Umbilical cord (tissue), 1 donor: ENCODE measurements at regions not wholly inside any gene's neighbourhood (a gene's known extent, or its start where the extent isn't known, plus 50 kb on each side); places are given as distances from the start of the nearest gene placed in this dataset.
A peak's percentile ranks its signal among the peaks of the same experiment; 100 is the strongest.
"Not testable (repeated sequence)": the region's sequence is repeated elsewhere in the genome, so short reads cannot be mapped to it uniquely, and the experiment has no call there.

Experiments
- DNase-seq: peaks from one replicate; pipeline ENCODE4 v3.0.0-alpha.2; 2015; ENCODE audit warnings: low spot score

DNA sequence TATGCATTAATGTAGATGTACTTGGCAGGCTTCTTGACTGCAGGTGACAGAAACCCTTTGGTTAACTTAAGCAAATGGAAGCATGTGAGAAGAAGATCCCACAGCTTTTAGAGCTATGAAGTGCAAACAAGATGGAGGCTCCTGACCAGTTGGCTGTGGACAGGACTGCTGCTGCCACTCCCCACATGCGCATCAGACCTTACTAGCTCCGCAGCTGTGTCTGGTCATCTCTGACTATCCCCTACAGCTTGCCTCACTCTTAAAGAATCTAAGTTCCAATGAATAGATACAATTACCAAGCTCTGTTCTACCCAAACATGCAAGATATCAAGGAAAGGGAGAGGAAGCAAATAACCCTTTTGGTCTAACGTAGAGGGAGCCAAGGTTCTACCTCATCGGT lies 587.6 kb downstream of the DSC3 start:
- DNase-seq = no peak

DNA sequence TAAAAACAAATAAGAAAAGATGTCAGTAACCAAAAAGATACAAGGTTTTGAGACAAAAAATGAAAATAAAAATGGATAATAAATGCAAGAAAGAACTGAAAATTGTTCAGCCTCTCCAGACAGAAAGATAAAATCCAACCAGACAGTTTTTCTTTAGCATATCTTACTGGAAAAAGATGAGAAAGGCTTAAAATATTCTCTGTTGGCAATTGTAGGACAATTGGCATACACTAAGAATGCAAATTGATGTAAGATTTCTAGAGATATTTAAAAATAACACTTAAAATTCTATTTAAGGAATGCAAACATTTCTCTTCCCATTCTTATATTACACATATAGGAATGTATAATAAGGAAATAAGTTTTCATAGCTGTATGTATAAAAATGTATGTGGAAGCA lies 590.6 kb downstream of the DSC3 start:
- peak; percentile 49 for DNase-seq

DNA sequence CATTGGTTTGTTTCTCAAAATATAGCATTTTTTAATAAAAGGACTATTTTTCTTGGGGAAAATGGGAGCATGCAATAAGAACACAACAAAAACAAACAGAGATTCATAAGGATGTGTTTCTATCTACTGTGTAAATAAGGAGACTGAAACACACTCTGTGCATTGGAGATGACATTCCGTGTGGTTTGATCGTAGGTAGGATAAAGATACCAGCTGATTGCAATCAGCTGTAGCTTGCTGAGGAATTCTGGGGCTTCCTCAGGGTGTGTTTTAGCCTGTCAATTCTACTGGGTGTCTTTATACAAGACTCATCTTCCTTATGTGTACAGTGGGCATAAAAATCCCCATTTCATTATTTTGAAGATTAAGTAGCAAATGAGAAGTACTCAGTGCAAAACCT lies 591.6 kb downstream of the DSC3 start:
- DNase-seq = no peak

DNA sequence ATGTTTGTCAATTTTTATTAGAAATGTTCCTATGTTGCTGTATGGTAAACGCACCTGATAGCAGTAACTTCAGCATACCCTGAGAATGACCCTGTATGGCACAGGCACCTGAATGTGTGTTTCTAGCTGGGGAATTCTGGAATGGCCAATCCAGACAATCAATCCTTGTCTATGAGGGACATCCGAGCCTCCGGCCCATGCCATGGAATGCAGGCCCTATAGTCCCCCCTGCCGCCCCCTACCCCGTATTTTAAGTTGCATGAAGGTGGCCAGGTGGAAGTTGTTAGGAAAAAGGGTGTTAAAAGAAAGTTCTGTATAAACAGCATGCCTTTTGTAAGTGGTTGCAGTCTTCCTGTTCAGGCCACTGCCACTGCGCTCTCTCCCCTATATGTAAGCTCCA lies 595.9 kb downstream of the DSC3 start:
- DNase-seq = no peak

DNA sequence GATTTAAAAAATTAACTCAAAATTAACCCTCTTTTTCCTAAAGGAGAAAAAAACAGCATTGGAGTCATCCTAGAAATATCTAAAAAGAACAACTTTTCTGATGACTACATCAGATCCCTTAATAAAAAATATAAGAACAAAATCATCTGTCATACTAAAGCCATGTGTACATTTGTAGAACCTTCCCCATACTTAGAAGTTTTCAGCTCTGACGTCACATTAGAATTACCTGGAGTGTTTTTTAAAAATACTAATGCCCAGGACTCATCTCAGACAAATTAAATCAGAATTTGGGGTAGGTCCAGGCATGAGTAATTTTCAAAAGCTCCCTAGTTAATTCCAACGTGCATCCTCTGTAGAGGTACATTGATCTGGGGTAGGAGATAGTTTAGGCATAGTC lies 598.0 kb downstream of the DSC3 start:
- no peak for DNase-seq

DNA sequence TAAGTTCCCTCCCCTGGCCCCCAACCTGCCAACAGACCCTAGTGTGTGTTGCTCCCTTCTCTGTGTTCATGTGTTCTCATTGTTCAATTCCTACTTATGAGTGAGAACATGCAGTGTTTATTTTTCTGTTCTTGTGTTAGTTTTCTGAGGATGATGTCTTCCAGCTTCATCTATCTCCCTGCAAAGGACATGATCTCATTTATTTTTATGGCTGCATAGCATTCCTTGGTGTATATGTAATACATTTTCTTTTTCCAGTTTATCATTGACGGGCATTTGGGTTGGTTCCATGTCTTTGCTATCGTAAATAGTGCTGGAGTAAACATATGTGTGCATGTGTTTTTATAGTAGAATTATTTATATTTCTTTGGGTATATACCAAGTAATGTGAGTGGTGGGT lies 602.2 kb downstream of the DSC3 start:
- no peak for DNase-seq

DNA sequence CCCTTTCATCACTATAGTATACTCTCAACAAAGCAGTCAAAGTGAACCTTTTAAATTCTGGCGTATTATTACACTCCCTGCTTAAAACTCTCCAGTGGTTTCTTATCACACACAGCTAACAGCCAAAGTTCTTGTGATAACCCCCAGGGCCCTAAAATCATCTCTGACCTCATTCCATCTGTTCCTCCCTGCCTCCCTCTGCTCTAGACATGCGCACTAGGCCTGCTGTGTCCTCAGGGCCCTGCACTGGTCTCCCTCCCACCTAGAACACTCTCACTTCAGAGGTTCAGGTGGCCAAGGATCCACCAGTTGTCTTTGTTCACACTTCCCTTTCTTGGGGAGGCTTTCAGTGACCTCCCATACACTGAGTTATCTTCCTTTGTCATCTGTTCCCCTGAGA lies 603.4 kb downstream of the DSC3 start:
- no peak for DNase-seq

DNA sequence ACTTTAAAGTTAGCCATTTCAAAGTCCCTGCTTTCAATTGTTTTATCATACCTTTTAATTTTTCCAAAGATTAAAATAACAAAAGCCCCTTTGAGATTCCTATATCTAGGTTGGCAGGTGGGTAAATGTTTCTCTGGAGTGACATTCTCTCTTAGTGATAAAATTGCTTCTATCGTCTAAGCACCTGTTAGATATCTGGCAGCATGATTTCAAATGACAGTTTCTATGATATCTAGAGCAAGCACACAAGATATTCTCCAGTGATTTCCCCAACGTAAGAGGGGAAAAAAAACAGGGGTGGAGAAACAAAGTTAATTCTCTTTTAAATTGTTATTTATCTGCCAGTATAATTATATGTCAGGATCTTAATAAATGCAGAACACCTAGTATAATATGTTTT lies 610.2 kb downstream of the DSC3 start:
- DNase-seq = no peak

DNA sequence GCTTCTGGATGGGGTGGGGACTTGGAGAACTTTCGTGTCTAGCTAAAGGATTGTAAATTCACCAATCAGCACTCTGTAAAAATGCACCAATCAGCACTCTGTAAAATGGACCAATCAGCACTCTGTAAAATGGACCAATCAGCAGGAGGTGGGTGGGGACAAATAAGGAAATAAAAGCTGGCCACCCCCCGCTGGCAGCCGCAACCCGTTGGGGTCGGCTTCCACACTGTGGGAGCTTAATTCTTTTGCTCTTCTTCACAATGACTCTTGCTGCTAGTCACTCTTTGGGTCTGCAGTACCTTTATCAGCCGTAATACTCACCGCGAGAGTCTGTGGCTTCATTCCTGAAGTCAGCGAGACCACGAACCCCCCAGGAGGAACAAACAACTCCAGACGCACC lies 623.1 kb downstream of the DSC3 start:
- DNase-seq = not testable (repeated sequence)

DNA sequence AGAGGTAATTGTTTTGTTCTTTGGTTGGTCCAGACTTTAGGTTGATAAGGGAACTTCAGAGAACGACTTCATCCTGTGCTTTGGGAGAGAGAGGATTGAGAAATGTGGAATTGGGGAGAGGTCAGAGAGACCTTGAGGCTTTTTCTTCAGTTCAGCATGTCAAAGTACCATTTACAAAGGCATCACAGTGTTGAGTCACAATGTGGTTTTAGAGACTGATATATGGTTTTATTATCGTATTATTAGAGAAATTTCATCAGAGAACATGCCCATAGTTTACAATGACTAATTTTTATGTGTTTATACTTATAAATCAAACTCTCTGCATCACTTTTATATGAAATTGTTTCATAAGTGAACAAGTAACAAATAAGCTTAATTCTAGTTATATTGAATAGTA lies 626.6 kb downstream of the DSC3 start:
- no peak for DNase-seq

DNA sequence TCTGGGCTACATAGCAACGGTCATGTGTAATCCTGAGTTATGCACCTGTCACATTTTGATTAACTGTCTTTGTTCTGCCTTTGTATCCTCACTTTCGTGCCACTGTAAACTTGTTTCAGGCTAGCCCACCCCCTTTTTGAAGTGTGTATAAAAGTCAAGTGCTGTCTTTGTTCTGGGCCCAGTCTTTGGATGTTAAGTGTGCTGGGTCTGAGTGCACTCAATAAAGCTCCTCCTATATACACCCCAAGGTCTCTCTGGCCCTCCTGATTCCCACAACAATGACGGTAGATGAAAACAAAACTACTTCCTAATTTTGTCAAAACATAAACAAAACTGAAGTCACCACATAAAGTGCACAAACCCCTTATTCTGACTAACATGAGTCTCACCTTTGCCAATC lies 633.4 kb downstream of the DSC3 start:
- DNase-seq = no peak

DNA sequence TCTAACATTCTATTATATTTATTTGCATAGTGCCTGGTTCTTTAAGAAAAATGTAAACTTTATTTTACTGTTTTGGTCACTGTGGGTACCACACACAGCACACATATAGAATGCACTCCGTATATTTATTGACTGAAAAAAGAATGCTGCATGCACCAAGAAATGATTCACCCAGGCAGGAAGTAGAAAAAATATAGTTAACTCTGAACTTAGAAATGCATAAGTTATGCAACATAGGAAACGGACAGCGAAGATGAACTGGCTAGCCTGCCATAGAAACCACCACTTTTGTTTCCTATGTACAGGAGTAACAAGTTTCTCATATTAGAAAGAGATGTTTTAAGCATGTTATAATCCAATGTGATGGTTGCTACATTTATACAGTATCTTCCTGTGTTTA lies 635.8 kb downstream of the DSC3 start:
- DNase-seq = peak; percentile 3

DNA sequence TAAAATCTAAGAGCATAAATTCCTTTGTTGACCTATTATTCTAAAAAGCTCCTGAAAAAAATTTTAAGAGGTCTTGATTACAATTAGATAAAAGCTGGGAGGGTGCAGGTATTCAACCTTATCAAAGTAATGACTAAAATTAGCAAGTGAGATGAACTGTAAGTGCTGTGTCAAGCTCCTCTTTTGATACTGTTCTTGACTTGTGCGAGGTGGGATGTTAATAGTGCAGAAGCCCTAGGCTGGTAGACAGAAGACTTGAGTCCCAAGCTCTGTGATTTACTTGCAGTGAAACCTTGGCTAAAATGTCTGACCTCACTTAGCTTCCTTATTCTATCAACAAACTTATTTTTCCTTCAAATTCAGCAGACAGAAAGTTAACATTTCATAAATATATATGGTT lies 637.5 kb downstream of the DSC3 start:
- DNase-seq = no peak

DNA sequence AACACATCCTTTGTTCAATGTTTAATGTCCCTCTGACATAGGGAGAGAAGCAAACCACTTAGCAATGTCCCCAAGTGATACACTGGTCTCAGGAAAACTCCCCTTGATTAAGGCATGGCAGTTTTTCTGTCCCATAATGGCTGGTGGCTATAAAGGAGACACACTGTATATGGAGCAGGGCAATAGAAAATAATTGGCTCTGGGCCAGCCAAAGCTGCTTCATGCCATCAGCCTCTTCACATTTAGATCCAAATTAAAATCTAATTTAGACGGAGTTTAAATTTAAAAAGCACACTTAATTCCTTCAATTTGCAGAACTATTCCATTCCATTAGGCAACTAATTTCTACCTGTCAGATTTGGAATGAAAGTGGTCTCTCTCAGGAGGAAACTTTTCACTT lies 638.1 kb downstream of the DSC3 start:
- no peak for DNase-seq

DNA sequence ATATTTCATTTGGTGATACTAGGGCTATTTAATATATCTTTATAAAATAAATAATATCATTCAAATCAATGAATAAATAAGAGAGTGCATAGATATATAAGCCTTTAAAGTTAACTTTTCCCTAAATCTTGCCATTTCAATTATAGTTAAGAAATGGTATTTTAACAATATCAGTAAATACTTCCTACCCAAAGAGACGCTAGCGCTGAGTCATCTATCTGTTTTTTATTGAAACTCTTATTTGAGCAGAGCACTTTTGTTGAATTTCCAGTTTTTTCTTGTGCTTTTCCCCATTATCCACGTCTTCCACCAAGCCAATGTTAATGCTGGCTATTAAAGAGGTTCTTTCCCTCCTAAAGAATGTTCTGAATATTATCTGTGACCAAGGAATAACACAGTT lies 639.3 kb downstream of the DSC3 start:
- DNase-seq = no peak

DNA sequence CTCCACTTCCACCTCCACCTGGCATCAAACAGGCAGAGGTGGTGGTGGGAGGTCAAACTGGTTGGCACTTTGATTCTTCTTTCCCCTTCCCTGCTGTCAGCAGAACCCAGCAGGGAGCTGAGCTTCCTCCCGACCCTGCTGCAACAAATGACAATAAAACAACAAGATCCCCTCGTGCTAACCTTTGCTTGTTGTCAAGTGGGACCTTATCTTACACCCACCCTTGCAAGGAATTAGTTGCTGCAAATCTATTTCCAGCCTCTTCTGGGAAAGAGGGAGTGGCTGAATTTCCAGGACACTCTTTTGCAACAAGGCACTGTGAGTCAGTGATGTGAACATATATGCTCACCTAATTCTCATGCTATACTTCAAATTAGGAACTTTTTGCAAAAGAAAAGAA lies 655.1 kb downstream of the DSC3 start:
- peak; percentile 4 for DNase-seq

DNA sequence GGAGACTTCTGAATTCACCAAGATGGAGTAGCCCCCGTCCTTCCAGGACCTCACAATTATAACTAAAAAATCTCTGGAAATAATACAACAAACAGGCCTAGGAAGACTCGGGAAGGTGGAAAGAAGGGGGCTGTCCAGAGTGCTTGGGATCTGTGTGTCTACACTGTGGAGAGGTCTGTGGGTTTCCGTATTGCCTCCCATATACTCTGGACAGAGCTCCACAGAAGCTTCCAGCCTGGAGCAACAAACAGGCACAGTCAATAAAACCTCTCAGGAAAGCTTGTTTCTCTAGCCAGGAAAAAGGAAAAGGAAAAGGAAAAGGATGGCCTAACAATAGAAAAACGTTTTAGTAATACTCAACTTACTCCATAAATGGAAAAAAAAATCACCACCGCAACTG lies 655.9 kb downstream of the DSC3 start:
- DNase-seq = no peak

DNA sequence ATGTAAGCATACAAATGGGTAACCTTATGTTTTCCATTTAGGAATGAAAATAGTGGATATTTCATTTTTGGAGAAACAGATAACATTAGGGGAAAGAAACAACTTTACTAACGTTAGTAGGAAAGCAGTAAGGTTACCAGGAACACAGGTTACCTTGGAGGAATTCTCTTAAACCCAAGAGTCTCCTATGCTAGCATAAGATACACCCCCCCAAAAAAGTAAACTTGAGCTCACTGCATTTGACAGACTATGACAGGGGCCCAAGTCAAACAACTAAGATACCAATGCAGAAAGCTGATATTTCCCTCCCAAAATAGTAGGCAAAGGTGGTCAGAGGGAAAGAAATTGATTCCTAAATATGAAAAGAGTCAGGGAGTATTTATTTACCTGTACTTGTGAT lies 656.9 kb downstream of the DSC3 start:
- DNase-seq = no peak

DNA sequence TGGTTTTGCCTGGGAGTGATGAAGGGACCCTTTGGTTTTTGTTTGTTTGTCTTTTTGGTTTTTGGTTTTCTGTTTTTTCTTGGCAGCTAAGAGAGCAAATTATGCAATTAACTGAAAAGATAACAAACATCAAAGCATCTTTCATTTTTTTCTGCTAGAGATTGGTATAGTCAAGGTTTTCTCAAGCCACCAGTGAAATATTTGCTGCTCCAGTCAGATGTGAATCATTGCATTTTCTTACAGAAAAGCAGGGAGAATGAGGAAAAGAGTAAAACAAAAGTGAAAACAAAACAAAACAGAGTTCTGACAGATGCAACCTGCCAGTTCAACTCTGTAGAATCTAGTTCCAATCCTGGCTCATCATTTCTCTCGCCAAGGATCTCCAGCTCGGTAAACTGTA lies 660.7 kb downstream of the DSC3 start:
- no peak for DNase-seq

DNA sequence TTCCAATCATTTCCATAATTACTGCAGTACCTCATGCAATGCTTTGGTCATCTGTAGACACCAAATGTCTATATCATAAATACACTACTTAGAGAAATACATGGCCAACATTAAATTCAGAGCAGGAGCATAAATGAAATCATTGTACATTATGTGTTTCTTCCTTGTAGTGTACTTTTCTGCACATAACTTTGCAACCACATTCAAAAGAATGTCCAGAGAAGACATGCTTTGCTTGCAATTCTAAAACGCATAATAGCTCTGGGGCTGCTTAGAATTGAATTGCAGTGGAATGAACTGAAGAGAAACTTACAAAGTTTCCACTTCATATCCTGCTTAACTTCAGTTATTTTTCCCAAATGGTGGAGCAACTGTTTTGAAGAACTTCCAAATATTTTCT lies 664.4 kb downstream of the DSC3 start:
- no peak for DNase-seq

DNA sequence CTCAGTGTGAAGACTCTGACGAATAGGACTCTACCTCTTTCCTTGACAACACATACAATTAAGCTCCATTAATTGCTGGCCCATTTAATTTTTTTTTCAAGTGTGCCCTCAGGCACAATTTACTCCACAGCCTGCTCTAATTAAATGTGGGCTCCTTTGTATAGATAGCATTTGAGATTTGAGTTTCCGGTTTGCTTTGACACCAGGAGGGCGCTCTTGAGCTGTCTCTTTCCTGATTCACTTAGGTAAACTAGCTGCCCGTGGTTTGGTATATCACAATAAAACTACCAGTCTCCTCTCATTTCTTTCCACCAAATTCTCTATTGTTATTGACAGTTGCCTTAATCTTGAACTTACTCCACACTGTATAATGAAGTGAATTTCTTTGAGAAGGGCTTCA lies 666.0 kb downstream of the DSC3 start:
- no peak for DNase-seq

DNA sequence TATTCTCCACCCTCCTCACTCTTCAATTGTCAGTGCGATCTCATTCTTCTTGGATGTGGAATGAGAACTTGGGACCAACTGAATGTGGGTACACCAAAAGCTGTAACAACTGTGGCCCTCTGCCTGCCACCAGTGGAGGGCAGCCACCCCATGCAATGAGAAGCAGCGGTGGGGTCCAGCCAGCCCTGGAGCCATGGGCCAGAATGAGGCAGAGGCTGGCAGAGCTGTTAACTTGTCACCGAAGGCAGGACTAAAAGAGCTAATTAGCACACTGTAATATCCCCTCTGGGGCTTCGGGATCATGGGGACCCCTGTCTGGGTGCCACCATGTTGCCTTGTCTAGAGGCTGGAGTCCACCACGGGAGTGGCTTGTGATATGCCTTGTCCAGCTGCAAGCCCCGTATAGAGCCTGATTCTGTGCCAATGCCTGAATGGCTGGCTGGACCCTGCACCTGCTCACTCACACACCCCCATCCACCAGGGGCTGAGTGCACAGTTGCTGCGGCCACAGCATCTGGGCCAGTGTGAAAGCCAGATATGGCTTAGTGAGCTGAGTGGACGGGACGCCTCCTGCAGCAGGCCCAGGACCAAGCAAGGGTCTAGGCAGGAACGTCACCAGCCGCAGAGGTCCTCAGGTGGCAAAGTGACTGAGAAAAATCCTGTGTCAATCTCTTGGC lies 680.5 kb downstream of the DSC3 start:
- no peak for DNase-seq

DNA sequence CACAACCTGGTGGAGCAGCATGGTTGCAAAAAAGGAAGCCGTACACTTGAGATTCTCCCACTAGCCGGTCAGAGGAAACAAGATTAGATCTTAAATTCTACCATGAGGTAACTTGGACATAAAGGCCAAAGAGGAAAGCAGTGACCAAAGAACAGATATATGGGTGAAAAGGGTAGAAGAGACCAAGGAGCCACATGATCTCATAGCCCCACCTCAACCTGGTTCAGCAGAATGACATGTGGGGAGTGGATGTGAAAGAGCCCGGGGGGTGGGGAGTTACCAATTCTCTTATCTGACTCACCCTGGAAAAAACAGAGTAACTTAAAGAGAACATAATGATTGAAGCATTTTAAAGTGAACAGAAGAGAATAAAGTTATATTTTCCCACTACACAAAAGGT lies 683.0 kb downstream of the DSC3 start:
- no peak for DNase-seq

DNA sequence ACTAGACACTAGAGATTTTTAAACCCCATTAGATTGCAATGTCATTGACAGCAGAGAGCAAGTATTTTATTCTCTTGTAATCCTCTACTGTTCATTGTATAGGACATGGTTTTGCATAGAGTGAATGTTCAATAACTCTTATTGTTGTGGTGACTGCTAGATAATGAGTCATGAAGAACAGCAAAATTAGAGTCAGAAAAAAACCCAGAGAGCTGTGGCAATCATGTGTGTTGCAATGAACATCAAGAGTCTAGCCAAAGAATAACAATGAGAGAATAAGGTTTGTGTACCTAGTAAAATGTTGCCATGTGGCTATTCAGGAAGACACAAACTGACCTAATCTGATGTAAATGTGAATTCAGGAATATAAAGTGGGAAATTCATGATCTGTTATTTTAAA lies 684.0 kb downstream of the DSC3 start:
- DNase-seq = no peak
